Mesendoderm (in vitro differentiated cells): ENCODE measurements at regions not wholly inside any gene's neighbourhood (a gene's known extent, or its start where the extent isn't known, plus 50 kb on each side); places are given as distances from the start of the nearest gene placed in this dataset.
"Not testable (repeated sequence)": the region's sequence is repeated elsewhere in the genome, so short reads cannot be mapped to it uniquely, and the experiment has no call there.

Experiments
- DNase-seq: peaks from one replicate; pipeline ENCODE4 v3.0.0; 2013
- H2AK5ac ChIP-seq: 2 replicates; pipeline ENCODE4 v1.6.1; 2013; ENCODE audit warnings: low read length, inconsistent platforms
- H2BK120ac ChIP-seq: 2 replicates; pipeline ENCODE4 v1.6.1; 2013; ENCODE audit warnings: low read depth, mild to moderate bottlenecking, low read length, moderate library complexity, mixed read lengths
- H2BK15ac ChIP-seq: replicated peaks from 2 replicates; pipeline ENCODE4 v1.6.1; 2013; ENCODE audit warnings: low read depth, mild to moderate bottlenecking, moderate library complexity
- H2BK5ac ChIP-seq: 2 replicates; pipeline ENCODE4 v1.6.1; 2013; ENCODE audit warnings: low read length, inconsistent platforms
- H3K18ac ChIP-seq: 2 replicates; pipeline ENCODE4 v1.6.1; 2013; ENCODE audit warnings: mild to moderate bottlenecking, low read length, mixed read lengths
- H3K23ac ChIP-seq: one replicate; pipeline ENCODE4 v1.6.1; 2013; ENCODE audit warnings: low read length
- H3K27ac ChIP-seq: 2 replicates; pipeline ENCODE4 v1.5.1; 2013; ENCODE audit warnings: low read depth, mild to moderate bottlenecking, inconsistent platforms, low read length, moderate library complexity
- H3K27me3 ChIP-seq: 2 replicates; pipeline ENCODE4 v1.6.1; 2013; ENCODE audit warnings: low read length, control low read depth, mild to moderate bottlenecking, inconsistent platforms; ENCODE audit not compliant: insufficient read depth, poor library complexity
- H3K36me3 ChIP-seq: 2 replicates; pipeline ENCODE4 v1.6.1; 2013; ENCODE audit warnings: low read length, inconsistent platforms; ENCODE audit not compliant: control insufficient read depth, insufficient read depth
- H3K4ac ChIP-seq: one replicate; pipeline ENCODE4 v1.6.1; 2013; ENCODE audit warnings: low read depth, mild to moderate bottlenecking, low read length, moderate library complexity
- H3K4me1 ChIP-seq: 2 replicates; pipeline ENCODE4 v1.6.1; 2013; ENCODE audit warnings: low read depth, low read length, inconsistent platforms; ENCODE audit not compliant: control insufficient read depth
- H3K4me2 ChIP-seq: 2 replicates; pipeline ENCODE4 v1.6.1; 2013; ENCODE audit warnings: low read length
- H3K4me3 ChIP-seq: 2 replicates; pipeline ENCODE4 v1.5.1; 2013; ENCODE audit warnings: mild to moderate bottlenecking, low read length
- H3K56ac ChIP-seq: one replicate; pipeline ENCODE4 v1.6.1; 2013; ENCODE audit warnings: low read length
- H3K79me1 ChIP-seq: 2 replicates; pipeline ENCODE4 v1.6.1; 2013; ENCODE audit warnings: low read length, inconsistent platforms
- H3K79me2 ChIP-seq: 2 replicates; pipeline ENCODE4 v1.6.1; 2013; ENCODE audit warnings: mild to moderate bottlenecking, low read length; ENCODE audit not compliant: control insufficient read depth, insufficient read depth
- H3K9ac ChIP-seq: 2 replicates; pipeline ENCODE4 v1.6.1; 2013; ENCODE audit warnings: low read length, inconsistent platforms
- H4K5ac ChIP-seq: one replicate; pipeline ENCODE4 v1.6.1; 2013; ENCODE audit warnings: low read length
- H4K8ac ChIP-seq: one replicate; pipeline ENCODE4 v1.6.1; 2013; ENCODE audit warnings: low read depth, mild to moderate bottlenecking, control low read depth, low read length, moderate library complexity
- WGBS: extraction: QIAGEN DNeasy Blood & Tissue Kit; methylation state at CpG from one replicate; pipeline ENCODE4 v1.1.7; 2013; ENCODE audit warnings: low lambda C conversion rate, missing lambda C conversion rate; ENCODE audit not compliant: insufficient coverage; ENCODE audit errors: extremely low coverage; 5-methylcytosine and 5-hydroxymethylcytosine counted together

GRCh38 chr3:6287088-6287875, 573.6 kb upstream of the GRM7 start:
- Histone ChIP-seq H2AK5ac (no peak overlapping the region), H3K27me3 (no peaks in the 10 kb centered on the region), H3K4me1 (no peaks in the 10 kb centered on the region), H2BK120ac (no peak overlapping the region), H2BK5ac (no peak overlapping the region), H3K18ac (no peak overlapping the region), H3K79me2 (no peaks in the 10 kb centered on the region), H3K4me3 (no peak overlapping the region), H3K27ac (no peak overlapping the region), H3K79me1 (no peaks in the 10 kb centered on the region), H4K5ac (no peak overlapping the region), H3K23ac (no peak overlapping the region), H3K36me3 (no peaks in the 10 kb centered on the region), H3K9ac (no peak overlapping the region), H3K4ac (no peak overlapping the region), H2BK15ac (no peak overlapping the region), H3K56ac (no peak overlapping the region), H3K4me2 (no peak overlapping the region), H4K8ac (no peak overlapping the region)
- no CpG with 5 or more reads among the region's 5 CpGs for WGBS
- DNase-seq, result no peak

GRCh38 chr3:6301626-6302025, 559.3 kb upstream of the GRM7 start:
- Histone ChIP-seq H3K23ac (no peak overlapping the region), H3K27me3 (no peaks in the 10 kb centered on the region), H3K18ac (no peak overlapping the region), H3K79me2 (no peaks in the 10 kb centered on the region), H2BK5ac (no peak overlapping the region), H3K79me1 (no peaks in the 10 kb centered on the region), H3K27ac (no peak overlapping the region), H3K4me3 (no peak overlapping the region), H3K9ac (no peak overlapping the region), H4K8ac (no peak overlapping the region), H2AK5ac (no peak overlapping the region), H2BK120ac (no peak overlapping the region), H2BK15ac (no peak overlapping the region), H3K4me2 (no peak overlapping the region), H3K4me1 (no peaks in the 10 kb centered on the region), H3K36me3 (no peaks in the 10 kb centered on the region), H3K4ac (no peak overlapping the region), H3K56ac (no peak overlapping the region), H4K5ac (no peak overlapping the region)
- no peak for DNase-seq
- no CpG with 5 or more reads among the region's 3 CpGs for WGBS

GRCh38 chr3:6315906-6316305, 545.0 kb upstream of the GRM7 start:
- no peaks in the 10 kb centered on the region for H3K79me1 ChIP-seq
- H3K27ac ChIP-seq, result no peak overlapping the region
- no peak overlapping the region for H3K56ac ChIP-seq
- H2BK15ac ChIP-seq, result no peak overlapping the region
- H3K36me3 ChIP-seq, result no peaks in the 10 kb centered on the region
- no peak overlapping the region for H3K4me3 ChIP-seq
- no peaks in the 10 kb centered on the region for H3K27me3 ChIP-seq
- no peak overlapping the region for H3K23ac ChIP-seq
- H4K5ac ChIP-seq, result no peak overlapping the region
- WGBS, result no CpG with 5 or more reads among the region's 4 CpGs
- no peak overlapping the region for H2BK5ac ChIP-seq
- H3K4me1 ChIP-seq, result no peaks in the 10 kb centered on the region
- no peak overlapping the region for H4K8ac ChIP-seq
- no peak overlapping the region for H2AK5ac ChIP-seq
- no peak overlapping the region for H2BK120ac ChIP-seq
- H3K4ac ChIP-seq, result no peak overlapping the region
- no peak overlapping the region for H3K4me2 ChIP-seq
- no peaks in the 10 kb centered on the region for H3K79me2 ChIP-seq
- H3K9ac ChIP-seq, result no peak overlapping the region
- H3K18ac ChIP-seq, result no peak overlapping the region
- no peak for DNase-seq

GRCh38 chr3:6321999-6322398, 538.9 kb upstream of the GRM7 start:
- Histone ChIP-seq H3K4me3 (no peak overlapping the region), H3K18ac (no peak overlapping the region), H3K4ac (no peak overlapping the region), H3K23ac (no peak overlapping the region), H4K8ac (no peak overlapping the region), H3K36me3 (no peaks in the 10 kb centered on the region), H2BK5ac (no peak overlapping the region), H3K56ac (no peak overlapping the region), H2BK120ac (no peak overlapping the region), H3K9ac (no peak overlapping the region), H2BK15ac (no peak overlapping the region), H3K79me1 (no peaks in the 10 kb centered on the region), H3K4me2 (no peak overlapping the region), H2AK5ac (no peak overlapping the region), H4K5ac (no peak overlapping the region), H3K27ac (no peak overlapping the region), H3K79me2 (no peaks in the 10 kb centered on the region), H3K4me1 (no peaks in the 10 kb centered on the region), H3K27me3 (no peaks in the 10 kb centered on the region)
- no CpG with 5 or more reads among the region's 3 CpGs for WGBS
- no peak for DNase-seq

- Histone ChIP-seq H3K4me2 (no peak overlapping the region), H3K27me3 (no peaks in the 10 kb centered on the region), H3K27ac (no peak overlapping the region), H3K79me1 (no peaks in the 10 kb centered on the region), H2BK120ac (no peak overlapping the region), H4K8ac (no peak overlapping the region), H3K36me3 (no peaks in the 10 kb centered on the region), H3K4me1 (no peaks in the 10 kb centered on the region), H3K18ac (no peak overlapping the region), H2AK5ac (no peak overlapping the region), H3K79me2 (no peaks in the 10 kb centered on the region), H3K23ac (no peak overlapping the region), H3K4me3 (no peak overlapping the region), H2BK15ac (no peak overlapping the region), H2BK5ac (no peak overlapping the region), H3K9ac (no peak overlapping the region), H3K56ac (no peak overlapping the region), H4K5ac (no peak overlapping the region), H3K4ac (no peak overlapping the region)
- WGBS, result no CpG with 5 or more reads among the region's 6 CpGs
- peak; percentile 38 for DNase-seq
These were observed 534.1 kb upstream of the GRM7 start for GRCh38 chr3:6326771-6327170.

- H3K27ac ChIP-seq, H3K4ac ChIP-seq, H3K4me1 ChIP-seq, H3K18ac ChIP-seq, H4K8ac ChIP-seq, H3K4me2 ChIP-seq, H3K36me3 ChIP-seq, H4K5ac ChIP-seq, H3K9ac ChIP-seq, H3K23ac ChIP-seq, H3K79me1 ChIP-seq, H3K4me3 ChIP-seq, H3K79me2 ChIP-seq, H2BK15ac ChIP-seq, DNase-seq, H2BK5ac ChIP-seq, H3K56ac ChIP-seq, H3K27me3 ChIP-seq, H2BK120ac ChIP-seq, H2AK5ac ChIP-seq: not testable (repeated sequence)
- no CpG with 5 or more reads among the region's 24 CpGs for WGBS
These were observed 520.0 kb upstream of the GRM7 start for GRCh38 chr3:6340980-6341325.
